ENCODE measurements at regions not wholly inside any gene's neighbourhood (a gene's known extent, or its start where the extent isn't known, plus 50 kb on each side); places are given as distances from the start of the nearest gene placed in this dataset.

- Mint-ChIP-seq H3K27me3 (no peaks in the 10 kb centered on the region), H3K36me3 (no peaks in the 10 kb centered on the region), H3K27ac (no peak overlapping the region), H3K9me3 (peaks cover 2% of the 10 kb centered on the region), H3K4me3 (no peak overlapping the region), H3K4me1 (no peaks in the 10 kb centered on the region)
- DNase-seq (no peak), ATAC-seq (ENCODE audit: low read depth) (no peak)
- POLR2A ChIA-PET, result no interaction called here
Measured at GRCh38 chr14:87161502-87161901, 831.5 kb downstream of the GALC start.

GRCh38 chr14:87160989-87161388 lies 832.0 kb downstream of the GALC start:
- POLR2A ChIA-PET, result no interaction called here
- H3K27me3 Mint-ChIP-seq, result no peaks in the 10 kb centered on the region
- H3K27ac Mint-ChIP-seq, result no peak overlapping the region
- H3K4me3 Mint-ChIP-seq, result no peak overlapping the region
- no peaks in the 10 kb centered on the region for H3K4me1 Mint-ChIP-seq
- H3K36me3 Mint-ChIP-seq, result no peaks in the 10 kb centered on the region
- ATAC-seq (ENCODE audit: low read depth) (no peak), DNase-seq (no peak)
- peaks cover 2% of the 10 kb centered on the region for H3K9me3 Mint-ChIP-seq

GRCh38 chr14:87158283-87158682 lies 834.7 kb downstream of the GALC start:
- ATAC-seq (ENCODE audit: low read depth) (no peak), DNase-seq (no peak)
- Mint-ChIP-seq H3K27me3 (no peaks in the 10 kb centered on the region), H3K9me3 (peaks cover 2% of the 10 kb centered on the region), H3K27ac (no peak overlapping the region), H3K4me3 (no peak overlapping the region), H3K36me3 (no peaks in the 10 kb centered on the region), H3K4me1 (no peaks in the 10 kb centered on the region)
- POLR2A ChIA-PET, result no interaction called here

DNA sequence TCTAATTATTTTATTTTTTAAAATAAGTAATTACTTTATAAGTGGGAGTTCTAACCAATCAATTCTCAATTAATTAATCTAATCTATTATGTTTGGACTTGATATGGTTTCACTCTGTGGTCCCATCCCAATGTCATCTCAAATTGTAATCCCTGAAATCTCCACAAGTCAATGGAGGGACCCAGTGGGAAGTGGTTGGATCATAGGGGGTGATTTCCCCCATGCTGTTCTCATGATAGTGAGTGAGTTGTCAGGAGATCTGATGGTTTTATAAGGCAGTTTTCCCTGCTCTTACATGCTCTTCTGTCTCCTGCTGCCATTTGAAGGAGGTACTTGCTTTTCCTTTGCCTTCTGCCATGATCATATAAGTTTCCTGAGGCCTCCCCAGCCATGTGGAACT lies 836.1 kb downstream of the GALC start:
- DNase-seq (no peak), ATAC-seq (ENCODE audit: low read depth) (no peak)
- H3K4me1 Mint-ChIP-seq, result no peaks in the 10 kb centered on the region
- H3K27me3 Mint-ChIP-seq, result no peaks in the 10 kb centered on the region
- no peak overlapping the region for H3K27ac Mint-ChIP-seq
- H3K36me3 Mint-ChIP-seq, result no peaks in the 10 kb centered on the region
- H3K9me3 Mint-ChIP-seq, result peaks cover 4% of the 10 kb centered on the region
- POLR2A ChIA-PET, result no interaction called here
- no peak overlapping the region for H3K4me3 Mint-ChIP-seq

DNA sequence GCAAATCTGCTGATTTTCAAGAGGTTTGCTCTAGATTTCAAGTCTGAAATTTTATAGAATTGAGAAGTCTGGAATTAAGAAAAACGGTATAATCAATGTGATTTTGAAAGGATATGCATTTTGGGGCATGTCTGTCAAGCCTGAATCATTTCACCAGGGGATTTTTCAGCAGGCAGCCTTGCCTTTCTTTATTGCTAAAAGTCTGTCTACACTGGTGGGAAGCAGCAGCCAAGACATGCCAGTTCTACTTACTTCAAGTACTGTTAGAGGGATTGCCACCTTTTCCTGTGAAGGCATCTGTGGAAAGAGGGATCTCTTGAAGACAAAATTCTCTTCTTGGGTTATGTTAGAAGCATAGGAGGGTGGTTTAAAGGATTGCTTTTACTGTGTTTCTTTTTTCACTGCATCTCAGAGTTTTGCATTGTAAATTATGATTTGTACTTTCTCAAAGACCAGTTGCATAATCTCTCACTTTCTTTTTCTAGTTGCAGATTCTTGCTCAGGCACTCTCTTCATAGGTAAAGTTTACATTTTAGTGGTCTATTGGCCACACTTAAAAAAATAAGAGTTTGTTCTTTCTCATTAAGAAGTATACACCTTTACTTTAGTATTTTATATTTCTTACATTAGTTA lies 837.0 kb downstream of the GALC start:
- DNase-seq, result no peak
- peaks cover 7% of the 10 kb centered on the region for H3K9me3 Mint-ChIP-seq
- no peak for ATAC-seq (ENCODE audit: low read depth)
- no peak overlapping the region for H3K4me3 Mint-ChIP-seq
- H3K4me1 Mint-ChIP-seq, result no peaks in the 10 kb centered on the region
- no peak overlapping the region for H3K27ac Mint-ChIP-seq
- H3K27me3 Mint-ChIP-seq, result no peaks in the 10 kb centered on the region
- no peaks in the 10 kb centered on the region for H3K36me3 Mint-ChIP-seq
- POLR2A ChIA-PET, result no interaction called here

DNA sequence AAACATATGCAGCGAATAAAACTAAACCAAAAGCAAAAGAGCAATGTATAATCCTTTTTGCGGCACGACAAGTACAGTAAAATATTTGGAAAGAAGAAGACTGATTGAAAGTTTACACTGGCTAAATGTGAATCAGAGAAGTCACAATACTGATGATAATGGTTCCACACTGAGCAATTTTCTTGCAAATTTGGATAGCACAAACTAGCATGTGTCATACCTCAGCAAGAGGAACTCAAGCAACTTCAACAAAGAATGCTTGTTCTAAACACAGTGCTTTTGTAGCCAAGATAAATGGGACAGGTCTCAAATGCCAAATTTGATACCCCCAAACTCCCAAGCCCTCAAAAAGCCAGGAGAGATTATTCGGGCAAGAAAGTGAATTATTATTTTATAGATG lies 839.1 kb downstream of the GALC start:
- H3K36me3 Mint-ChIP-seq, result no peaks in the 10 kb centered on the region
- no peak for DNase-seq
- H3K4me3 Mint-ChIP-seq, result no peak overlapping the region

DNA sequence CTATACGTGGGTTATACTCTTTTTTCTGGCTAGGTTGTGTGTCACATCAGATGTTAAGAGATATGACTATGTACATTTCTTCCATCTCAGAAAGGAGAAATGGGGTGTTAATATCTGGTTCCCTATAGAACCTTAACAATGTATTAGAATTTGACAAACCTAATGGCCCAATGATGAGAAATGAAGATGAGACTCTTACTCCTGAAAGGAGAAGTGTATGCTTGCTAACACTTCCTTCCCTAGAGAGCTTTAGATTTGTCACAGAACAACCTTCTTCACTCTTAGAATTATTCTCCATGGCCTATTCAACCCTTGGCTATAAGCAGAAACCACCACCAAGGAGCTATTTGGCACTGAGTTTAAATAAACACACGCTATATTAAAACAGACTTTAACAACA lies 839.6 kb downstream of the GALC start:
- ATAC-seq (ENCODE audit: low read depth), result no peak
- Mint-ChIP-seq H3K36me3 (no peaks in the 10 kb centered on the region), H3K4me3 (no peak overlapping the region), H3K27ac (no peak overlapping the region), H3K4me1 (no peaks in the 10 kb centered on the region), H3K9me3 (peaks cover 7% of the 10 kb centered on the region), H3K27me3 (no peaks in the 10 kb centered on the region)
- DNase-seq, result no peak
- POLR2A ChIA-PET, result no interaction called here

More for the DNA sequence above, 839.1 kb downstream of the GALC start:
- Mint-ChIP-seq H3K27me3 (no peaks in the 10 kb centered on the region), H3K27ac (no peak overlapping the region), H3K4me1 (no peaks in the 10 kb centered on the region), H3K9me3 (peaks cover 7% of the 10 kb centered on the region)
- ATAC-seq (ENCODE audit: low read depth), result no peak
- POLR2A ChIA-PET, result no interaction called here

DNA sequence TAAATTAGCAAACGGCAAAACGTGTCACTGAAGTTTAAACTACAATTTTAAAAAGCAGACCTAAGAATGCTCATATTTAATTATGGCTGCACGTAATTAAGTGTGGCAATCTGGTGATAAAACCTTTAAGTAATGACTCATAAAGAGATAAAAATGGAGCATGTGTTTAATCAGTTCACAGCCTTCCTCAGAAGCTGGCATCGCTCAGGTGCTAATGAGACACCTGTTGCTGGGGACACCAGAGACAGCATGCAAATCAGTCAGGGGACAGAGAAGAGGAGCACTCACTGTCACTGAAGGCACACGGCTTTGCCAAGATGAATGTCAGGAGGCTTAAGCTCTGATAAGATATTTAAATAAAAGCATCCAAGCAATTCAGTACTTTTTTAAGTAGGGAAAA lies 840.3 kb downstream of the GALC start:
- Mint-ChIP-seq H3K27me3 (no peaks in the 10 kb centered on the region), H3K4me3 (no peak overlapping the region), H3K4me1 (no peaks in the 10 kb centered on the region), H3K27ac (no peak overlapping the region), H3K36me3 (no peaks in the 10 kb centered on the region), H3K9me3 (peaks cover 7% of the 10 kb centered on the region)
- POLR2A ChIA-PET, result no interaction called here
- no peak for DNase-seq
- no peak for ATAC-seq (ENCODE audit: low read depth)

GRCh38 chr14:87149583-87150354 lies 843.2 kb downstream of the GALC start:
- H3K4me3 Mint-ChIP-seq, result no peak overlapping the region
- H3K27me3 Mint-ChIP-seq, result no peaks in the 10 kb centered on the region
- peaks cover 7% of the 10 kb centered on the region for H3K9me3 Mint-ChIP-seq
- DNase-seq (no peak), ATAC-seq (ENCODE audit: low read depth) (no peak)
- no peaks in the 10 kb centered on the region for H3K36me3 Mint-ChIP-seq
- no peak overlapping the region for H3K27ac Mint-ChIP-seq
- no peaks in the 10 kb centered on the region for H3K4me1 Mint-ChIP-seq
- POLR2A ChIA-PET, result no interaction called here

DNA sequence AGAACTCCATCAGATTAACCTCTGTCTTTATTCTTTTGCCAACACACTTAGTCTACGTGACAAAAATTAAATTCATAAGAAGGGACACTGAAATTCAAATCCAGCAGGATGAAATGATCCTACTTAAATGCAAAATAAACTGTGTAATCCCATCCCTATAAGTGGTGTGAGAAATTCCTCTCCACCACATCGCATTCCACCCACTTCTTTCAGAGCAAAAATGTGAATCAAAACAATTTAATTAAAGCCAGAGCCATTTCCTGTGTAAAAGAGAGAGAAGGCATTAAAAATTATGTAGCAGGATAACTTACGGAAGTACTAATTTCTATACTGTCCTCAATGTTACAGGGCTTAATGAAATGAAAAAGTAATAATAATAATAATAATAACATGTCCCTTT lies 844.3 kb downstream of the GALC start:
- ATAC-seq (ENCODE audit: low read depth), result no peak
- no peak overlapping the region for H3K4me3 Mint-ChIP-seq
- H3K9me3 Mint-ChIP-seq, result peaks cover 7% of the 10 kb centered on the region
- H3K27ac Mint-ChIP-seq, result no peak overlapping the region
- POLR2A ChIA-PET, result no interaction called here
- no peak for DNase-seq
- no peaks in the 10 kb centered on the region for H3K4me1 Mint-ChIP-seq
- H3K36me3 Mint-ChIP-seq, result no peaks in the 10 kb centered on the region
- H3K27me3 Mint-ChIP-seq, result no peaks in the 10 kb centered on the region

- POLR2A ChIA-PET, result no interaction called here
- Mint-ChIP-seq H3K4me1 (no peaks in the 10 kb centered on the region), H3K27me3 (no peaks in the 10 kb centered on the region), H3K27ac (no peak overlapping the region), H3K9me3 (peaks cover 2% of the 10 kb centered on the region), H3K4me3 (no peak overlapping the region), H3K36me3 (no peaks in the 10 kb centered on the region)
- no peak for ATAC-seq (ENCODE audit: low read depth)
- DNase-seq, result no peak
Measured at GRCh38 chr14:87142551-87143211, 850.3 kb downstream of the GALC start.

- no peaks in the 10 kb centered on the region for H3K4me1 Mint-ChIP-seq
- no peak overlapping the region for H3K4me3 Mint-ChIP-seq
- POLR2A ChIA-PET, result no interaction called here
- peaks cover 2% of the 10 kb centered on the region for H3K9me3 Mint-ChIP-seq
- H3K27me3 Mint-ChIP-seq, result no peaks in the 10 kb centered on the region
- no peak for ATAC-seq (ENCODE audit: low read depth)
- DNase-seq, result no peak
- H3K36me3 Mint-ChIP-seq, result no peaks in the 10 kb centered on the region
- H3K27ac Mint-ChIP-seq, result no peak overlapping the region
Measured at GRCh38 chr14:87141801-87142200, 851.2 kb downstream of the GALC start.

- no peak overlapping the region for H3K4me3 Mint-ChIP-seq
- no peak for ATAC-seq (ENCODE audit: low read depth)
- POLR2A ChIA-PET, result no interaction called here
- no peaks in the 10 kb centered on the region for H3K4me1 Mint-ChIP-seq
- H3K27me3 Mint-ChIP-seq, result no peaks in the 10 kb centered on the region
- H3K27ac Mint-ChIP-seq, result no peak overlapping the region
- DNase-seq, result no peak
- peaks cover 4% of the 10 kb centered on the region for H3K9me3 Mint-ChIP-seq
- H3K36me3 Mint-ChIP-seq, result no peaks in the 10 kb centered on the region
Measured at GRCh38 chr14:87139299-87139698, 853.7 kb downstream of the GALC start.
